ENCODE measurements at regions not wholly inside any gene's neighbourhood (a gene's known extent, or its start where the extent isn't known, plus 50 kb on each side); places are given as distances from the start of the nearest gene placed in this dataset.

DNA sequence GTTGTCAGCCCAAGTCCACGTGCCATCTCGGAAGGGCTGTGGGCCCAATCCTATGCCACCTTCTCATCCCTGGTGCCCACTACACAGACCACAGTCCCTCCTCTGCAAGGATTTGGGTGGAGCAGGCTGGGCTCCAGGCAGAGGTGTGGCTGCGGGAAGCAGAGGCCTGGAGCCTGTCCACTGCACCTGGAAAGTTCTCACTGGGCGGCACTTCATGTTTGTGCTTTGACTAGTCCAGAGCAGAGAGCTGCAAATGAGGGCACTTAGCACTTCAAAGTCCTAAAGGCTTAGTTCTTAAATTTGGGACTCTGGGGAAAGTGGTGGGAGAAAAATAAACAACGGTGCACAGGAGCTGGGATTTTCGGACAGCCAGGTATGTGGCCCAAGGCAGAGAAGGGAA, 308.9 kb upstream of the POU3F3 start:
- DNase-seq (ENCODE audit: low spot score in 2 of 2) = no peak
- no peaks in the 10 kb centered on the region for H3K4me1 ChIP-seq
- H3K4me3 ChIP-seq = no peak overlapping the region
- TF ChIP-seq POLR2AphosphoS5 (IDR thresholded peaks at IDR 0.05) (no peak), POLR2A (IDR thresholded peaks at IDR 0.05) (no peak), EP300 (IDR thresholded peaks at IDR 0.05) (no peak)
- TF ChIP-seq, protein P1, sequence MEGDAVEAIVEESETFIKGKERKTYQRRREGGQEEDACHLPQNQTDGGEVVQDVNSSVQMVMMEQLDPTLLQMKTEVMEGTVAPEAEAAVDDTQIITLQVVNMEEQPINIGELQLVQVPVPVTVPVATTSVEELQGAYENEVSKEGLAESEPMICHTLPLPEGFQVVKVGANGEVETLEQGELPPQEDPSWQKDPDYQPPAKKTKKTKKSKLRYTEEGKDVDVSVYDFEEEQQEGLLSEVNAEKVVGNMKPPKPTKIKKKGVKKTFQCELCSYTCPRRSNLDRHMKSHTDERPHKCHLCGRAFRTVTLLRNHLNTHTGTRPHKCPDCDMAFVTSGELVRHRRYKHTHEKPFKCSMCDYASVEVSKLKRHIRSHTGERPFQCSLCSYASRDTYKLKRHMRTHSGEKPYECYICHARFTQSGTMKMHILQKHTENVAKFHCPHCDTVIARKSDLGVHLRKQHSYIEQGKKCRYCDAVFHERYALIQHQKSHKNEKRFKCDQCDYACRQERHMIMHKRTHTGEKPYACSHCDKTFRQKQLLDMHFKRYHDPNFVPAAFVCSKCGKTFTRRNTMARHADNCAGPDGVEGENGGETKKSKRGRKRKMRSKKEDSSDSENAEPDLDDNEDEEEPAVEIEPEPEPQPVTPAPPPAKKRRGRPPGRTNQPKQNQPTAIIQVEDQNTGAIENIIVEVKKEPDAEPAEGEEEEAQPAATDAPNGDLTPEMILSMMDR (IDR thresholded peaks at IDR 0.05) = no peak
- 88% methylated on average over 6 of the region's 6 CpGs for WGBS
- no peaks in the 10 kb centered on the region for H3K9me3 ChIP-seq
- H3K36me3 ChIP-seq = no peaks in the 10 kb centered on the region
- H3K27ac ChIP-seq = no peak overlapping the region
- no peaks in the 10 kb centered on the region for H3K27me3 ChIP-seq

DNA sequence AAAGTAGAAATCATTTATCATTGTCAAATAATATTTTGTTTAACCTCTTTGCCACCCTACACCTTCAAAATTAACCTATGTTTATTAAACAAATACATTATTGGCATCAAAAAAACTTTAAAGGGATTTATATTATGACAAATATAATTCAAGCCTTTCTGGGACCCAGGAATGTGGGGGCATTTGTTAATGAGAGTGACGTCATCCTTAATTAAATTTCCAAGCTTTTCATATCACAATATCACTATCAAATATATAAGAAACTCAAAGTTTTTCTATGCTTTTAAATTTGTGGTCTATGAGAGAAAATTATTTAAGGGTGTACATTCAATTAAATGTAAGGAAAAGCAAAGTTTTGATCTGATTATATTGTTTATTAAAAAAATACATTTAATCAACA, 307.4 kb upstream of the POU3F3 start:
- no peak for DNase-seq (ENCODE audit: low spot score in 2 of 2)
- H3K27ac ChIP-seq = no peak overlapping the region
- no peaks in the 10 kb centered on the region for H3K9me3 ChIP-seq
- no peaks in the 10 kb centered on the region for H3K4me1 ChIP-seq
- H3K4me3 ChIP-seq = no peak overlapping the region
- no peaks in the 10 kb centered on the region for H3K36me3 ChIP-seq
- no peaks in the 10 kb centered on the region for H3K27me3 ChIP-seq
- WGBS = 72% methylated on average over 1 of the region's 1 CpG
- TF ChIP-seq, protein P1 (IDR thresholded peaks at IDR 0.05) = no peak
- TF ChIP-seq POLR2A (IDR thresholded peaks at IDR 0.05) (no peak), EP300 (IDR thresholded peaks at IDR 0.05) (no peak), POLR2AphosphoS5 (IDR thresholded peaks at IDR 0.05) (no peak)

DNA sequence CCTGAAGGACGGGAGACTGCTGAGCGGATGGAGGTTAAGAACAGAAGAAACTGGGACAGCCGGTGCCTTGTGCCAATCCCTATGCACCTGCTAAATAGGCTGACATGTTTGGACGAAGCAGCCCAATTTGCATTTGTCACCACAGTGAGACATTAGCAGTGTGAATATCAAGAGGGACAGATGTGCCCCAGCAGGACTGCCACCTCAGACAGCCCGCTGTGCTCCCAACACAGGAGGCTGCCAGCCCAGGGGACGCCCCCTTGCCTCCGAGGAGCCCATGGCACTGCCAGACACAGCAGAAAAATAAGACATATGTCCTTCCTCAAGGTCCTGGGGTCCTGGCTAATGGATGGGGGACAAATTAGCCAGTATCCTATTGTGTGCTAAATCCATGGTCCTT, 306.7 kb upstream of the POU3F3 start:
- TF ChIP-seq POLR2AphosphoS5 (IDR thresholded peaks at IDR 0.05) (no peak), POLR2A (IDR thresholded peaks at IDR 0.05) (no peak), EP300 (IDR thresholded peaks at IDR 0.05) (no peak)
- TF ChIP-seq, protein P1 (IDR thresholded peaks at IDR 0.05) = no peak
- WGBS = 69% methylated on average over 7 of the region's 7 CpGs
- Histone ChIP-seq H3K4me3 (no peak overlapping the region), H3K27ac (no peak overlapping the region), H3K36me3 (no peaks in the 10 kb centered on the region), H3K27me3 (no peaks in the 10 kb centered on the region), H3K9me3 (no peaks in the 10 kb centered on the region), H3K4me1 (no peaks in the 10 kb centered on the region)
- no peak for DNase-seq (ENCODE audit: low spot score in 2 of 2)

DNA sequence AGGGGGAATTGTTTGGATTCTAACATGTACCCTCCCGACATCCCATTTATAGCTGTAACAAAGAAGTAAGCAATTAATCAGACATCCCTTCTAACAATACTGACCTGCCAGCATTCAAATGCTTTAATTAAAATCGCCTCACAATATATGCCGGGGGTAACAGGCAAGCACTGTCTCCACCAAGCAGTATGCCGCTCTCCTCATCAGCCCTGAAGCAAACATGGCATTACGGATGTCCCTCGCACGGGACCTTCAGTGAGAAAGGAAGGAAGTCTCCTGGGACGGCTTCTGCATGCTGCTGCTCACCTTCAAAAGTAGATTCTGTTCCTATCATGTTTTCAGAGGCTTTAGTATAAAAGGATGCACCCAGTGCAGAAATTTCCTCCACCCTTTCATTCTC, 292.7 kb upstream of the POU3F3 start:
- TF ChIP-seq POLR2AphosphoS5 (IDR thresholded peaks at IDR 0.05) (no peak), EP300 (IDR thresholded peaks at IDR 0.05) (no peak), POLR2A (IDR thresholded peaks at IDR 0.05) (no peak)
- TF ChIP-seq, protein P1 (IDR thresholded peaks at IDR 0.05) = no peak
- Histone ChIP-seq H3K4me1 (no peaks in the 10 kb centered on the region), H3K9me3 (no peaks in the 10 kb centered on the region), H3K36me3 (no peaks in the 10 kb centered on the region), H3K27me3 (peaks cover 6% of the 10 kb centered on the region), H3K27ac (no peak overlapping the region), H3K4me3 (no peak overlapping the region)
- 69% methylated on average over 8 of the region's 8 CpGs for WGBS
- no peak for DNase-seq (ENCODE audit: low spot score in 2 of 2)

DNA sequence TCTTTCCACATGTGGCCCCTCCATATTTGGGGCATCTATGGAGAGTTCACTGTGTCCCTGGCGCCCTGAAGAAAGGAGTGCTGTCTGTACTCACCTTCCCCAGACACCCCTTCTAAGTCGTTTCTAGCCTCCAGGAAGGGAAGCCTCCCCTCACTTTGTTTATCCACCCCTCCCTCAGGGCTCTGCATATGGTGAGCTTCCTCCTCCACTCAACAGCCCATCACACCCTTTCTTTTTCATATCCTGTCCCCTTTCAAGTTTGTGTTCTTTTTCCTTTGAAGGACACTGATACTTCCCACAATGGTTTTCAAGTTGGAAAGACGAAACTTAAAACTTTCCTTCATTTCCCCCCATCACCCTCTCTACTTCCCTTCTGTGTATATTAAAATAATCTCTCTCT, 291.4 kb upstream of the POU3F3 start:
- H3K4me1 ChIP-seq = no peaks in the 10 kb centered on the region
- TF ChIP-seq POLR2AphosphoS5 (IDR thresholded peaks at IDR 0.05) = no peak
- TF ChIP-seq, protein P1 (IDR thresholded peaks at IDR 0.05) = no peak
- TF ChIP-seq POLR2A (IDR thresholded peaks at IDR 0.05) = no peak
- TF ChIP-seq EP300 (IDR thresholded peaks at IDR 0.05) = no peak
- peaks cover 6% of the 10 kb centered on the region for H3K27me3 ChIP-seq
- H3K36me3 ChIP-seq = no peaks in the 10 kb centered on the region
- DNase-seq (ENCODE audit: low spot score in 2 of 2) = no peak
- 56% methylated on average over 3 of the region's 3 CpGs for WGBS
- H3K27ac ChIP-seq = no peak overlapping the region
- H3K9me3 ChIP-seq = no peaks in the 10 kb centered on the region
- no peak overlapping the region for H3K4me3 ChIP-seq
